Omental fat pad (tissue), 3 donors: ENCODE measurements at regions not wholly inside any gene's neighbourhood (a gene's known extent, or its start where the extent isn't known, plus 50 kb on each side); places are given as distances from the start of the nearest gene placed in this dataset.

ENCODE experiments used
- ATAC-seq: fragments of 150-250 bp; one replicate; pipeline ENCODE4 v1.9.1; 2016; ENCODE audit warnings: mild to moderate bottlenecking, moderate library complexity; ENCODE audit not compliant: low FRiP score
- DNase-seq: peaks from one replicate; pipeline ENCODE4 v3.0.0-alpha.2; 2019; ENCODE audit warnings: low spot score
- TF ChIP-seq, protein P1 (sequence below), 3 donors: fragments of 450-650 bp; IDR thresholded peaks; one replicate each; pipeline ENCODE4 v1.5.1; 2016 to 2017; ENCODE audit warnings: antibody characterized with exemption in 3 of 3, mild to moderate bottlenecking in 3 of 3, moderate library complexity in 2 of 3

DNA sequence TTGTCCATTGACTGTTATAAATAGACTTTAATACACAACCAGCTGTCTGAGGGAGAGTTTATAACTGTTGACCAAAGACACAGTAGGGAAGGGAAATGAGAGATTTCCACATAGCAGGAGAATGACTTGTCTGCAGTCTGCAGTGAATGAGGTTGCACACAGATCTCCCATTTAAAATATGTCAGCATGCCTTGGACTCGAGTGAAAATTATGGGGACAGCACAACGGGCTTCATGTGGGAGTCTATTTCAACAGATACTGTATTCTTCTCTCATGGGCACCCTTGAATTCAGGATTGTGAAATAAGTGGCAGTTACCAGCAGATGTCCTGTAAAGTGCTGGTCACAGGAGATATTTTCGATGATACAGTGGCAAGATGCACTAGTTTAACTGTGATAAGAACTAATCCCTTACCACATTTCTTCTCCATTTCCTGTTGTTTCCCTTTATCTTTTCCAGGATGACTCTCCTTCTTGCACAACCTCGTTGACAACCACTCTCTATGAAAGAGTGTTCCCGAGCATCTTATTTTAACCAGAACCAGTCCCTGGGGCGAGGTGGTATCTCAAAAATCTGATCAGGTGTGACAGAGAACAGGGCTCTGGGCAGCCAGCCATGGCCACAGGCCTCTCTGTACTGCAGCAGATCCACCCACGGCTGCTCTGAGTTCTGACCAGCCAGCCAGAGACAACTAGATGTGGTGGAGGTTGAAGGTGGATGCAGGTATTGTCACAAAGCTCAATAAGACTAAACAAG, 51.5 kb upstream of the MAP3K1 start:
- TF ChIP-seq, protein P1, sequence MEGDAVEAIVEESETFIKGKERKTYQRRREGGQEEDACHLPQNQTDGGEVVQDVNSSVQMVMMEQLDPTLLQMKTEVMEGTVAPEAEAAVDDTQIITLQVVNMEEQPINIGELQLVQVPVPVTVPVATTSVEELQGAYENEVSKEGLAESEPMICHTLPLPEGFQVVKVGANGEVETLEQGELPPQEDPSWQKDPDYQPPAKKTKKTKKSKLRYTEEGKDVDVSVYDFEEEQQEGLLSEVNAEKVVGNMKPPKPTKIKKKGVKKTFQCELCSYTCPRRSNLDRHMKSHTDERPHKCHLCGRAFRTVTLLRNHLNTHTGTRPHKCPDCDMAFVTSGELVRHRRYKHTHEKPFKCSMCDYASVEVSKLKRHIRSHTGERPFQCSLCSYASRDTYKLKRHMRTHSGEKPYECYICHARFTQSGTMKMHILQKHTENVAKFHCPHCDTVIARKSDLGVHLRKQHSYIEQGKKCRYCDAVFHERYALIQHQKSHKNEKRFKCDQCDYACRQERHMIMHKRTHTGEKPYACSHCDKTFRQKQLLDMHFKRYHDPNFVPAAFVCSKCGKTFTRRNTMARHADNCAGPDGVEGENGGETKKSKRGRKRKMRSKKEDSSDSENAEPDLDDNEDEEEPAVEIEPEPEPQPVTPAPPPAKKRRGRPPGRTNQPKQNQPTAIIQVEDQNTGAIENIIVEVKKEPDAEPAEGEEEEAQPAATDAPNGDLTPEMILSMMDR (IDR thresholded peaks at IDR 0.05): no peak
- ATAC-seq: peak; percentile 66

DNA sequence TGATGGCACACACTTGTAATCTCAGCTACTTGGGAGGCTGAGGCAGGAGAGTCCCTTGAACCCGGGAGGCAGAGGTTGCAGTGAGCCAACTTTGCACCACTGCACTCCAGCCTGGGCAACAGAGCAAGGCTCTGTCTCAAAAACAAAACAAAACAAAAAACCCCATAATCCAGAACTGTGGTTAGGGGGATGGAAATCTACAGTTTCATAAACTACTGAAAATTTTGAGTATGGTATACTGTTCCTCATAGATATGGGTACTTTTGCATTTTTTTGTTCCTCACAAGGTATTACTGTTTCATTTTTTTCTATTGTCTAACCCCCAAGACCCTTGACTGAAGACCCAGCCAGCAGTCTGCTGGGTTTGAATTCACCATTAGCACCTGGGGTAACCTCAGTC, 52.2 kb upstream of the MAP3K1 start:
- DNase-seq (no peak), ATAC-seq (no peak)
- TF ChIP-seq, protein P1 (IDR thresholded peaks at IDR 0.05): no peak

More for the DNA sequence above, 51.5 kb upstream of the MAP3K1 start:
- DNase-seq: no peak

DNA sequence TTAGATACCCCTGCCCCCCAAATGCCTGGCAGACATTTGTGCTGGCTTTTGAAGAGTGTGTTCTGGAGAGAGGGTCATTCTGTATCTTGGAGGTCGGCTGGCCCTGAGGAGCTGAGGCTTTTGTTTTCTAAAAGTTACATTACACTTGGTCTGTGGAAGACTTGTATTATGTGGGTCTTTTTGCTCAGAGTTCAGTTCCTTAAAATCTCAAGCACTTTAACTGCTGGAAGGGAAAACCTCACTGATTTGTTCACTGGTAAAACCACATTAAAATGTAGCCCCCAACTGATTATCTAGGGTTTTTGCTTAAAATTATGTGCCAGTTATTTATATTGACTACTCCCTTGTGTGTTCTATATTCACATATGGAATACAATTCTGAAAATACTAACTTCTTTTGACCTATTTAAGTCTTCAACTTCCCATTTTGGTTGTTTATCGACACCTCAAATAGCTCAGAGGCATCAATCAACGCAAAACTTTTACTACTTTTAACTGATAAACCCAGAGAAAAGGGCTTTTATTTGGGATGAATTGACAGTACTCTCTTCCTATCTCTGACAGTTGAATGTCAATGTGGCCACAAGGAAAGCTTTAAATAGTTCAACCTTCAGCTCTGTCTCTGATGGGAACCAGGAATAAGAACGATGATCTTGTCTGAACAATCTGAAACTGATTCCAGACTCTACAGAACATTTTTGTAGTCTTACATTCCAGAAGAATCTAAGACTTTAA, 54.0 kb upstream of the MAP3K1 start:
- TF ChIP-seq, protein P1 (IDR thresholded peaks at IDR 0.05): no peak
- ATAC-seq (no peak), DNase-seq (no peak)

DNA sequence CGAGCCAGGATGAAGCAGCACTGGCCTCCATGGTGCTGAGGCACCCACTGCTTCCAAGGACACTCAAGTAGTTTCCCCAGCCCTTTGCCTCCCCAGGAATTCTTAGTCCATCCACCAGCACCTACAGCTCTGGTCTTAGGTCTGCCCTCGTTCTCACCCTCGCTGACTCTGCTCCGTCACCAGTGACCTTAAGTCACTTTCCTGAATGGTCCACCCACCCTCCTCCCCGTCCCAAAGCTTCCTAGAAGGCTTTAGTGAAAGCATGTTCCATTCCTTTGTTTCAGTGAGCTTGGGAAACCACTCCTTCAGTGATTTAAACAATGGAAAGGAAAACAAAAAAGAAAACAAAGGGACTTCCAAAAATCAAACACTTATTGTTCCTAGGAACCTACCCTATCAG, 54.6 kb upstream of the MAP3K1 start:
- TF ChIP-seq, protein P1 (IDR thresholded peaks at IDR 0.05): no peak
- ATAC-seq (no peak), DNase-seq (no peak)

DNA sequence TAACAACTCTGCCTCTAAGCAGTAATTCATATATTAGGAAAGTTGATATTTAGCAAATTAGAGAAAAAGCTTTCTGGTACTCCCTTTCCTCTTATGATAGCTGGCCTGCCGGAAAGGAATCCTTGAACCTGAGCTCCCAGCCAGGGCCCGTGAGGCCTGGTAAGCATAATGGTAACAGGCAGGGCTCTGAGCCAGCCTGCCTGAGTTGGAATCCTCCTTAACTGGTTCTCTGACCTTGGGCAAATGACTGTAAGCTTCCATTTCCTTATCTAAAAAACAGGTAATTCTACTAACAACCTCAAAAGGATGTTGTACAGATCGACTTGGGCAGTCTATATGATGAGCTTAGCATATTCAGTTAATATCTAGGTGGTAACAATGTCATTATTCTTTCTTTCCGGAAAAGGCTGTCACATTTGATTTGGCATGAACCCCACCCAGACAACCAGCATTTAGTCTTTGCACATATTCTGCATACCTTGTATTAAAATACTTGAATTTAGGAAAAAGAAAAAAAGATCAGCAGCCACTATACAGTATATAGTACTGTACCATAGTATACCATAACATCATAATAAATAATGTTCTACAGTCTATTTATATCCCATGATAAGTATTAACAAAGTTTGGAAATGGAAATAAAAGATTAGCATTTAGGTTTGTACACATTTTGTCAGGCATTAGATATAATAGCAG, 55.7 kb upstream of the MAP3K1 start:
- ATAC-seq: no peak
- TF ChIP-seq, protein P1 (IDR thresholded peaks at IDR 0.05): no peak

DNA sequence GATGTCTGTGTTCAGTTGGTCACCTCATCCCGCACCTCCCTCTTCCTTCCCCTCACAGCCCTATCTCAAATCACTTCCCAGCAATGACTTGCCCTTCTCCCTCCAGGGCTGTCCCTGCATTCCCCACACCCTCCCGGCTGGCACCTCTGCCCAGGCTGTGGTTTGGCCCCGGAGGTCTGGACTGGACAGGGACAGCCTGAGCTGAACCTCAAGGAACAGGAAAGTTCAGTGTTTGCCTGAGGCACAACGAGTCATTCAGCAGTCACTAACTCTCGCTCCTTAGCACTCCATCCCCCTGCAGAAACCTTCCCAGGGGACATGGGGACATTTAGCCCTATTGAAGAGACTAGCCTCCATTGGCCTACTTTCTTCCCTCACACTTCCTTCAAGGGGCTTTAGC, 58.3 kb upstream of the MAP3K1 start:
- TF ChIP-seq, protein P1 (IDR thresholded peaks at IDR 0.05): no peak
- DNase-seq (no peak), ATAC-seq (no peak)

More for the DNA sequence above, 55.7 kb upstream of the MAP3K1 start:
- no peak for DNase-seq
